ENCODE measurements at regions not wholly inside any gene's neighbourhood (a gene's known extent, or its start where the extent isn't known, plus 50 kb on each side); places are given as distances from the start of the nearest gene placed in this dataset.

DNA sequence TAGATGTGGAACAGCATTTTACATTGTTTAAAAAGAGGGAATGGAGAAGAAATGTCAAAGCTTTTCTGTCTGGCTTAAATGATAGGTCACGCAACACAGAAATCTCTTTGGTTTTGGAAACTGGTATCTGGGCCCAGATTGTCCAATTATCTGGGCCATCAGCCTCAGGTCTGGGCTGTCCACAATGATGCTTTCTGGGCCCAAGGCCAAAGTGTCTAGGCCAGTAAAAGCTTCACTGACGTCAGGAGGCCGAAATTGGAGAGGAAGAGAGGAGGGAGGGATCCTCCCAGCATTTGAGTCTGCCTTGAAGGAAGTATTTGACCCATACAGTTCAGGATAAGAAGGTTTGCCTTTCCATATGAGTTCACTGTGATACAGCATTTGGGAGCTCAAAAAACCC lies 60.7 kb upstream of the ALDH1A3 start:
- 41 to 46% methylated on average over 3 of the region's 3 CpGs for WGBS, 2 donors
- intact Hi-C loops (cut with DNase I): no loop called here

DNA sequence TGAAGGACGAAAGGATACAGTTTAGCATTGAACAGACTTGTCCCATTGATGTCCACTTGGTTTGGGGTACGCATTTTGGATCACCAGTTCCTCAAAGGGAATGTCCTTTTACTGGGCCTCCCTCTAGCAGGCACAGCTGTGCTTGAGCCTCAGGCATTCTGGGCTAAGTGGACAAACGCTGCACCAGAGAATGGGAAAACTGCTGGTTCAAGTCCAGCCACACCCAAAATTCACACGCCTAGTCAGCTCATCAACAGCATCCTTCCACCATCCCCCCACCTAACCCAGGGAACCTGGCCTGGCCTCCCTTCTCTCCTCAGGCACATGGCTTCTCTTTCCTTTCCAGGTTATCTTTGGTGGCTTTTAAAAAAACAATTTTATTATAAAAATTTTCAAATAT lies 59.1 kb upstream of the ALDH1A3 start:
- Histone ChIP-seq H3K9me3 (no peaks in the 10 kb centered on the region), H3K4me1 (no peaks in the 10 kb centered on the region), H3K36me3 (no peaks in the 10 kb centered on the region), H3K27ac (no peak overlapping the region), H3K4me3 (replicated peaks in 1 of 3) (no peak overlapping the region), H3K27me3 (no peaks in the 10 kb centered on the region)
- intact Hi-C loops (cut with DNase I): no loop called here
- TF ChIP-seq, protein P1, sequence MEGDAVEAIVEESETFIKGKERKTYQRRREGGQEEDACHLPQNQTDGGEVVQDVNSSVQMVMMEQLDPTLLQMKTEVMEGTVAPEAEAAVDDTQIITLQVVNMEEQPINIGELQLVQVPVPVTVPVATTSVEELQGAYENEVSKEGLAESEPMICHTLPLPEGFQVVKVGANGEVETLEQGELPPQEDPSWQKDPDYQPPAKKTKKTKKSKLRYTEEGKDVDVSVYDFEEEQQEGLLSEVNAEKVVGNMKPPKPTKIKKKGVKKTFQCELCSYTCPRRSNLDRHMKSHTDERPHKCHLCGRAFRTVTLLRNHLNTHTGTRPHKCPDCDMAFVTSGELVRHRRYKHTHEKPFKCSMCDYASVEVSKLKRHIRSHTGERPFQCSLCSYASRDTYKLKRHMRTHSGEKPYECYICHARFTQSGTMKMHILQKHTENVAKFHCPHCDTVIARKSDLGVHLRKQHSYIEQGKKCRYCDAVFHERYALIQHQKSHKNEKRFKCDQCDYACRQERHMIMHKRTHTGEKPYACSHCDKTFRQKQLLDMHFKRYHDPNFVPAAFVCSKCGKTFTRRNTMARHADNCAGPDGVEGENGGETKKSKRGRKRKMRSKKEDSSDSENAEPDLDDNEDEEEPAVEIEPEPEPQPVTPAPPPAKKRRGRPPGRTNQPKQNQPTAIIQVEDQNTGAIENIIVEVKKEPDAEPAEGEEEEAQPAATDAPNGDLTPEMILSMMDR (IDR thresholded peaks at IDR 0.05): no peak
- no peak for TF ChIP-seq POLR2A (IDR thresholded peaks at IDR 0.05)
- no peak for DNase-seq
- 58 to 67% methylated on average over 4 of the region's 4 CpGs for WGBS, 2 donors

More for the DNA sequence above, 60.7 kb upstream of the ALDH1A3 start:
- Histone ChIP-seq H3K9me3 (no peaks in the 10 kb centered on the region), H3K27me3 (no peaks in the 10 kb centered on the region), H3K4me3 (replicated peaks in 1 of 3) (no peak overlapping the region), H3K27ac (no peak overlapping the region), H3K36me3 (no peaks in the 10 kb centered on the region), H3K4me1 (no peaks in the 10 kb centered on the region)
- TF ChIP-seq, protein P1 (IDR thresholded peaks at IDR 0.05): no peak
- no peak for TF ChIP-seq POLR2A (IDR thresholded peaks at IDR 0.05)
- no peak for DNase-seq

DNA sequence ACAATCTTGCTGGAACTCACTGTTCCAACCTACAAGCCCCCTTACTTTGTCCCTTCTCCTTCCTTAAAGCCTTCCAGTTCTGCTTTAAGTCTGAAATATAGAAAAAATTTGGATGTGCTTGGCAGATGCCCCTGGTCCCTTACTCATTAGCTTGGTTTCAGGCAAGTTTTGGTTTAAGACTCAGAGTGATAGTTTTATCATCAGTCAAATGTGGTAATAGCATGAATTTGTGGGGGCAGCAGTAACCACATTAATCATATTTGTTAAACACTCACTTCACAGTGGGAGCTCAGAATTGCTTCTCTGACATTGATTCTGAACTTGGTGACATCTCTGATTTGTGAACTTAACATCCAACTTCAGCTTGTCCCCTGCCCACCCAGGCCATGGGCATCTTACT lies 58.3 kb upstream of the ALDH1A3 start:
- Histone ChIP-seq H3K36me3 (no peaks in the 10 kb centered on the region), H3K27ac (no peak overlapping the region), H3K4me1 (no peaks in the 10 kb centered on the region), H3K9me3 (no peaks in the 10 kb centered on the region), H3K4me3 (replicated peaks in 1 of 3) (no peak overlapping the region), H3K27me3 (no peaks in the 10 kb centered on the region)
- TF ChIP-seq, protein P1 (IDR thresholded peaks at IDR 0.05): no peak
- no peak for TF ChIP-seq POLR2A (IDR thresholded peaks at IDR 0.05)
- no peak for DNase-seq
- intact Hi-C loops (cut with DNase I): no loop called here

DNA sequence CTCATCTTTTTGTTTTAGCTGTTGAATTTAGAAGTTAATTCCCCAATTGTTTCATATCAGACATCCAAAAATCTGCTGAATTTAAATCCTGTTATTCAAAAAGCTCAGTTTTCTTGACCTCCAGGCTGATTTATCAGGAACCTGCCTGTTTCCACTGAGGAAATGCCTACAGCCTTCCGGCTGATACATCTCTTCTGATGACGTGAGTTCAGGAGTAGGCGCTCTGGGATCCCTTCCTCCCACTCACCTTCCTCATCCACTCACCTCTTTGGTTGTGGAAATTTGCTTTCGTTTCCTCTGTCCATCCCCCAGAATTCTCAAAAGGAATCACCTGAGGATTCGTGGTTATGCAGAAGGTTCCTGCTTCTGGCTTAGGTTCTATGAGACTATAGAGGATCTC lies 55.4 kb upstream of the ALDH1A3 start:
- DNase-seq: no peak
- no peaks in the 10 kb centered on the region for H3K4me1 ChIP-seq
- H3K27me3 ChIP-seq: no peaks in the 10 kb centered on the region
- H3K9me3 ChIP-seq: no peaks in the 10 kb centered on the region
- no peak overlapping the region for H3K27ac ChIP-seq
- TF ChIP-seq, protein P1 (IDR thresholded peaks at IDR 0.05): no peak
- no peak for TF ChIP-seq POLR2A (IDR thresholded peaks at IDR 0.05)
- no peak overlapping the region for H3K4me3 ChIP-seq (replicated peaks in 1 of 3)
- H3K36me3 ChIP-seq: no peaks in the 10 kb centered on the region
- intact Hi-C loops (cut with DNase I): no loop called here
- WGBS, 2 donors: 76% methylated on average over 5 of the region's 5 CpGs

DNA sequence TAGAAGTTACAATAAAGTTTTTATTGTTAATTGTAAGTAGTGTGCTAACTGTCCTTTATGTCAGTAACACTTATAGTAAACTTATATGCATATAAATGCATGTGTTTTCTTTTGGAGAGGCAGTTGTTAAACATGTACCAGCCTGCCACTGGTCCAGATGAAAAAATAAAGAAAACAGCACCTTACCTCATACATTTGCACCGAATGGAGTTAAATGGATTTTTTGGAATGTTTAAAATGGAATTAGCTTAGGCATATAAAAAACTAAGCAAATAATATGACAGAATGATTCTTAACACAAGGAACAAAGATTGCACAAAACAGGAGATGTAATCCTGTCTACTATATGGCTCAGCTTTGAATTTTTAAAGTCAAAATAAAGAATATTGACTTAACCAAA lies 50.2 kb upstream of the ALDH1A3 start:
- H3K9me3 ChIP-seq: no peaks in the 10 kb centered on the region
- no peak for DNase-seq
- no peaks in the 10 kb centered on the region for H3K36me3 ChIP-seq
- H3K4me1 ChIP-seq: no peaks in the 10 kb centered on the region
- TF ChIP-seq, protein P1 (IDR thresholded peaks at IDR 0.05): no peak
- no peak for TF ChIP-seq POLR2A (IDR thresholded peaks at IDR 0.05)
- WGBS, 2 donors: 72 to 85% methylated on average over 1 of the region's 1 CpG
- no peak overlapping the region for H3K27ac ChIP-seq
- intact Hi-C loops (cut with DNase I): no loop called here
- H3K4me3 ChIP-seq (replicated peaks in 1 of 3): no peak overlapping the region
- no peaks in the 10 kb centered on the region for H3K27me3 ChIP-seq

All from thyroid gland (tissue), 4 donors.